ENCODE measurements at regions not wholly inside any gene's neighbourhood (a gene's known extent, or its start where the extent isn't known, plus 50 kb on each side); places are given as distances from the start of the nearest gene placed in this dataset.

DNA sequence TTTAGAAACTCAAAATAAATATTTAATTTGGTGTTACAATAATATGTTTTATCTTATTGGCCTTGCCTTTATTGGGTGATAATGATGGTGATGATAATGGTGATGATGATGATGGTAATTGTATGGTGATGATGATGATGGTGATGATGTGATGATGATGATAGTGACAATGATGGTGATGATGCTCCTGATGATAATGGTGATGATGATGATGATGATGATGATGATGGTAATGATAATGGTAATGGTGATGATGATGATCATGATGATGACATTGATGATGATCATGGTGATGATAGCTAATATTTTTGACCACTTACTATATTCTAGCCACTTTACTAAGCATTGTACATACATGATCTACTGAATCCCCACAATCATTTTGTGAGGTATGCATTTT, 1548.6 kb upstream of the TMEM132C start:
- TF ChIP-seq, protein P1, sequence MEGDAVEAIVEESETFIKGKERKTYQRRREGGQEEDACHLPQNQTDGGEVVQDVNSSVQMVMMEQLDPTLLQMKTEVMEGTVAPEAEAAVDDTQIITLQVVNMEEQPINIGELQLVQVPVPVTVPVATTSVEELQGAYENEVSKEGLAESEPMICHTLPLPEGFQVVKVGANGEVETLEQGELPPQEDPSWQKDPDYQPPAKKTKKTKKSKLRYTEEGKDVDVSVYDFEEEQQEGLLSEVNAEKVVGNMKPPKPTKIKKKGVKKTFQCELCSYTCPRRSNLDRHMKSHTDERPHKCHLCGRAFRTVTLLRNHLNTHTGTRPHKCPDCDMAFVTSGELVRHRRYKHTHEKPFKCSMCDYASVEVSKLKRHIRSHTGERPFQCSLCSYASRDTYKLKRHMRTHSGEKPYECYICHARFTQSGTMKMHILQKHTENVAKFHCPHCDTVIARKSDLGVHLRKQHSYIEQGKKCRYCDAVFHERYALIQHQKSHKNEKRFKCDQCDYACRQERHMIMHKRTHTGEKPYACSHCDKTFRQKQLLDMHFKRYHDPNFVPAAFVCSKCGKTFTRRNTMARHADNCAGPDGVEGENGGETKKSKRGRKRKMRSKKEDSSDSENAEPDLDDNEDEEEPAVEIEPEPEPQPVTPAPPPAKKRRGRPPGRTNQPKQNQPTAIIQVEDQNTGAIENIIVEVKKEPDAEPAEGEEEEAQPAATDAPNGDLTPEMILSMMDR (IDR thresholded peaks at IDR 0.05; ENCODE audit: insufficient read depth, low read length): no peak
- TF ChIP-seq, protein P2, sequence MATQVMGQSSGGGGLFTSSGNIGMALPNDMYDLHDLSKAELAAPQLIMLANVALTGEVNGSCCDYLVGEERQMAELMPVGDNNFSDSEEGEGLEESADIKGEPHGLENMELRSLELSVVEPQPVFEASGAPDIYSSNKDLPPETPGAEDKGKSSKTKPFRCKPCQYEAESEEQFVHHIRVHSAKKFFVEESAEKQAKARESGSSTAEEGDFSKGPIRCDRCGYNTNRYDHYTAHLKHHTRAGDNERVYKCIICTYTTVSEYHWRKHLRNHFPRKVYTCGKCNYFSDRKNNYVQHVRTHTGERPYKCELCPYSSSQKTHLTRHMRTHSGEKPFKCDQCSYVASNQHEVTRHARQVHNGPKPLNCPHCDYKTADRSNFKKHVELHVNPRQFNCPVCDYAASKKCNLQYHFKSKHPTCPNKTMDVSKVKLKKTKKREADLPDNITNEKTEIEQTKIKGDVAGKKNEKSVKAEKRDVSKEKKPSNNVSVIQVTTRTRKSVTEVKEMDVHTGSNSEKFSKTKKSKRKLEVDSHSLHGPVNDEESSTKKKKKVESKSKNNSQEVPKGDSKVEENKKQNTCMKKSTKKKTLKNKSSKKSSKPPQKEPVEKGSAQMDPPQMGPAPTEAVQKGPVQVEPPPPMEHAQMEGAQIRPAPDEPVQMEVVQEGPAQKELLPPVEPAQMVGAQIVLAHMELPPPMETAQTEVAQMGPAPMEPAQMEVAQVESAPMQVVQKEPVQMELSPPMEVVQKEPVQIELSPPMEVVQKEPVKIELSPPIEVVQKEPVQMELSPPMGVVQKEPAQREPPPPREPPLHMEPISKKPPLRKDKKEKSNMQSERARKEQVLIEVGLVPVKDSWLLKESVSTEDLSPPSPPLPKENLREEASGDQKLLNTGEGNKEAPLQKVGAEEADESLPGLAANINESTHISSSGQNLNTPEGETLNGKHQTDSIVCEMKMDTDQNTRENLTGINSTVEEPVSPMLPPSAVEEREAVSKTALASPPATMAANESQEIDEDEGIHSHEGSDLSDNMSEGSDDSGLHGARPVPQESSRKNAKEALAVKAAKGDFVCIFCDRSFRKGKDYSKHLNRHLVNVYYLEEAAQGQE (IDR thresholded peaks at IDR 0.05; ENCODE audit: insufficient replicate concordance, low read depth): no peak

All from HL-60 (cell line).